Caco-2 (cell line): ENCODE measurements at regions not wholly inside any gene's neighbourhood (a gene's known extent, or its start where the extent isn't known, plus 50 kb on each side); places are given as distances from the start of the nearest gene placed in this dataset.

ENCODE experiments used
- BruUV-seq: library from RNA; stranded (reverse); fragments of 400-500 nt; replicated peaks from 2 replicates; lab custom pipeline; 2021; lab: Mats Ljungman, UMichigan
- CTCF ChIA-PET: fragments of 300-600 bp; sonication (Branson Sonifier 250); formaldehyde crosslinking; loops from one replicate; lab custom pipeline; 2022; ENCODE audit warnings: antibody characterized with exemption; lab: Charles Lee
- POLR2A ChIA-PET: fragments of 300-600 bp; sonication (Branson Sonifier 250); formaldehyde crosslinking; loops from one replicate; lab custom pipeline; 2022; ENCODE audit warnings: antibody characterized with exemption; lab: Charles Lee
- DNase-seq, 2 experiments: peaks; one replicate each; pipeline versions ENCODE4 v3.0.0 to v3.0.0-alpha.2; 2020 to 2022
- H3K27me3 ChIP-seq: replicated peaks from 2 replicates; pipeline ENCODE4 v1.6.0; 2011; ENCODE audit warnings: low read length; ENCODE audit not compliant: control insufficient read depth, insufficient read depth
- H3K36me3 ChIP-seq: 2 replicates; pipeline ENCODE4 v1.5.1; 2011; ENCODE audit warnings: low read length; ENCODE audit not compliant: control insufficient read depth, insufficient read depth
- H3K4me1 ChIP-seq: fragments of 250-450 bp; sonication (Bioruptor Pico); 2 replicates; pipeline ENCODE4 v1.5.1; 2020; ENCODE audit warnings: mild to moderate bottlenecking
- H3K4me3 ChIP-seq: 2 replicates; pipeline ENCODE4 v1.5.1; 2011; ENCODE audit warnings: low read depth, mild to moderate bottlenecking, control low read depth, low read length
- H3K9me3 ChIP-seq: fragments of 250-450 bp; sonication (Bioruptor Pico); 2 replicates; pipeline ENCODE4 v1.5.1; 2020; ENCODE audit warnings: mild to moderate bottlenecking, moderate library complexity
- H3K27ac Mint-ChIP-seq: one replicate; pipeline ENCODE4 v1.8.0; 2022; ENCODE audit warnings: mixed read lengths; ENCODE audit not compliant: unreplicated experiment
- H3K27me3 Mint-ChIP-seq: one replicate; pipeline ENCODE4 v1.8.0; 2022; ENCODE audit warnings: mixed read lengths; ENCODE audit not compliant: insufficient read depth, unreplicated experiment
- H3K36me3 Mint-ChIP-seq: one replicate; pipeline ENCODE4 v1.8.0; 2022; ENCODE audit warnings: mild to moderate bottlenecking, mixed read lengths; ENCODE audit not compliant: insufficient read depth, unreplicated experiment
- H3K4me1 Mint-ChIP-seq: one replicate; pipeline ENCODE4 v1.8.0; 2022; ENCODE audit warnings: low read depth, mixed read lengths; ENCODE audit not compliant: unreplicated experiment
- H3K4me3 Mint-ChIP-seq: one replicate; pipeline ENCODE4 v1.8.0; 2022; ENCODE audit warnings: mild to moderate bottlenecking, moderate library complexity, mixed read lengths; ENCODE audit not compliant: unreplicated experiment
- H3K9me3 Mint-ChIP-seq: one replicate; pipeline ENCODE4 v1.8.0; 2022; ENCODE audit warnings: mixed read lengths; ENCODE audit not compliant: unreplicated experiment
- intact Hi-C: fragments of 100-400 bp; cut with micrococcal nuclease; formaldehyde crosslinking; loops from one replicate; pipeline ENCODE4 v1.10.0; 2022; ENCODE audit not compliant: unreplicated experiment
- TF ChIP-seq, protein P1 (sequence below), 2 experiments: fragments of 200-600 bp in 1 of 2; IDR thresholded peaks; 1 replicate in 1 of 2; 2 replicates in 1 of 2; pipeline versions ENCODE4 v1.5.1 to v1.8.0; 2011 to 2022; ENCODE audit warnings: antibody characterized with exemption in 1 of 2, control low read depth in 1 of 2, inconsistent platforms in 1 of 2, low read depth in 1 of 2, low read length in 1 of 2, mild to moderate bottlenecking in 1 of 2, moderate library complexity in 1 of 2; ENCODE audit not compliant: insufficient read depth in 1 of 2, severe bottlenecking in 1 of 2, unreplicated experiment in 1 of 2

DNA sequence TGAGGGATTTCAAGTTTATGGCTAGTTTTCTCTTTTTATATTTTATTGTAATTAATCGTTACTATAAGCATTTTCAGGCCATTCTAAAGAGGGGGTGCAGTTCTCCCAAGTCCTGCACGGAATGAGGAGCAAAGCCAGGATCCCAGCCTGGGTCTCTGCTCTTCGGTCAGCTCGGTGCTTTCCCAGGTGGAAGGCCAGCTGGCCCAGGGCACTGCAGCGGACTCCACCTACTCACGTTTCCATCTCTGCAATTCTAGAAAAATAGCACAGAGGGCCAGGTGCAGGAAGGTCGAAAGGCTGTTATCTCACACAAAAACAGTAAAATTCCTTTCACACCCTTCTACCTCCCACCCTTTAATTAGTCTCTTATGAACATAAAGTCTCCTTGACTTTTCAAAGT is 59.5 kb upstream of the HES1 start:
- Mint-ChIP-seq H3K27ac (no peak overlapping the region), H3K36me3 (no peaks in the 10 kb centered on the region), H3K4me3 (no peak overlapping the region), H3K4me1 (peaks cover 30% of the 10 kb centered on the region), H3K9me3 (no peaks in the 10 kb centered on the region), H3K27me3 (no peaks in the 10 kb centered on the region)
- H3K9me3 ChIP-seq, result no peaks in the 10 kb centered on the region
- ChIA-PET CTCF (no interaction called here), POLR2A (no interaction called here)
- H3K27me3 ChIP-seq, result no peaks in the 10 kb centered on the region
- H3K4me3 ChIP-seq, result no peak overlapping the region
- no peak for DNase-seq
- TF ChIP-seq, protein P1, sequence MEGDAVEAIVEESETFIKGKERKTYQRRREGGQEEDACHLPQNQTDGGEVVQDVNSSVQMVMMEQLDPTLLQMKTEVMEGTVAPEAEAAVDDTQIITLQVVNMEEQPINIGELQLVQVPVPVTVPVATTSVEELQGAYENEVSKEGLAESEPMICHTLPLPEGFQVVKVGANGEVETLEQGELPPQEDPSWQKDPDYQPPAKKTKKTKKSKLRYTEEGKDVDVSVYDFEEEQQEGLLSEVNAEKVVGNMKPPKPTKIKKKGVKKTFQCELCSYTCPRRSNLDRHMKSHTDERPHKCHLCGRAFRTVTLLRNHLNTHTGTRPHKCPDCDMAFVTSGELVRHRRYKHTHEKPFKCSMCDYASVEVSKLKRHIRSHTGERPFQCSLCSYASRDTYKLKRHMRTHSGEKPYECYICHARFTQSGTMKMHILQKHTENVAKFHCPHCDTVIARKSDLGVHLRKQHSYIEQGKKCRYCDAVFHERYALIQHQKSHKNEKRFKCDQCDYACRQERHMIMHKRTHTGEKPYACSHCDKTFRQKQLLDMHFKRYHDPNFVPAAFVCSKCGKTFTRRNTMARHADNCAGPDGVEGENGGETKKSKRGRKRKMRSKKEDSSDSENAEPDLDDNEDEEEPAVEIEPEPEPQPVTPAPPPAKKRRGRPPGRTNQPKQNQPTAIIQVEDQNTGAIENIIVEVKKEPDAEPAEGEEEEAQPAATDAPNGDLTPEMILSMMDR (IDR thresholded peaks at IDR 0.05; ENCODE audit: insufficient read depth in 1 of 2, low read depth in 1 of 2, low read length in 1 of 2, severe bottlenecking in 1 of 2, unreplicated experiment in 1 of 2), result no peak
- BruUV-seq, result no TSS peak
- peaks cover 33% of the 10 kb centered on the region for H3K4me1 ChIP-seq
- intact Hi-C loops, result no loop called here
- no peaks in the 10 kb centered on the region for H3K36me3 ChIP-seq

DNA sequence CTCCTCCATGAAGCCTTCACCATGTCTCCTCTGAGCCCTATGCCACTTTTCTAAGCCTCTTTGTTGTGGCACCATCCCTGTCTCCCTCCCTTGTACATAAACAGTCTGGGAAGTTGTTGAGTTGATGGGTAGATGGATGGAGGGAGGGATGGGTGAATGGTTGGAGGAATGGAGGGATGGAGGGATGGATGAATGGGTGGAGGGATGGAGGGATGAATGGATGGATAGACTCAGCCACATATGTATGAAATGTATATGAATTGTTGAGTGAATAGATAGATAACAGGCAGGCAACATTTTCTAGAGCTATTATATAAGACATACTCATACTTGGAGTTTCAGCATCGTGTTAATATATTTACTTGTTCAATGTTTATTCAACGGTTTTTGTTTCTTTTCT is 58.3 kb upstream of the HES1 start:
- no TSS peak for BruUV-seq
- no peak for DNase-seq
- Histone ChIP-seq H3K36me3 (no peaks in the 10 kb centered on the region), H3K9me3 (no peaks in the 10 kb centered on the region), H3K4me1 (peaks cover 22% of the 10 kb centered on the region), H3K4me3 (no peak overlapping the region), H3K27me3 (no peaks in the 10 kb centered on the region)
- no peak overlapping the region for H3K4me3 Mint-ChIP-seq
- ChIA-PET CTCF (no interaction called here), POLR2A (no interaction called here)
- intact Hi-C loops, result no loop called here
- H3K27ac Mint-ChIP-seq, result no peak overlapping the region
- H3K36me3 Mint-ChIP-seq, result no peaks in the 10 kb centered on the region
- peaks cover 26% of the 10 kb centered on the region for H3K4me1 Mint-ChIP-seq
- no peaks in the 10 kb centered on the region for H3K9me3 Mint-ChIP-seq
- TF ChIP-seq, protein P1 (IDR thresholded peaks at IDR 0.05; ENCODE audit: insufficient read depth in 1 of 2, low read depth in 1 of 2, low read length in 1 of 2, severe bottlenecking in 1 of 2, unreplicated experiment in 1 of 2), result no peak
- H3K27me3 Mint-ChIP-seq, result no peaks in the 10 kb centered on the region

DNA sequence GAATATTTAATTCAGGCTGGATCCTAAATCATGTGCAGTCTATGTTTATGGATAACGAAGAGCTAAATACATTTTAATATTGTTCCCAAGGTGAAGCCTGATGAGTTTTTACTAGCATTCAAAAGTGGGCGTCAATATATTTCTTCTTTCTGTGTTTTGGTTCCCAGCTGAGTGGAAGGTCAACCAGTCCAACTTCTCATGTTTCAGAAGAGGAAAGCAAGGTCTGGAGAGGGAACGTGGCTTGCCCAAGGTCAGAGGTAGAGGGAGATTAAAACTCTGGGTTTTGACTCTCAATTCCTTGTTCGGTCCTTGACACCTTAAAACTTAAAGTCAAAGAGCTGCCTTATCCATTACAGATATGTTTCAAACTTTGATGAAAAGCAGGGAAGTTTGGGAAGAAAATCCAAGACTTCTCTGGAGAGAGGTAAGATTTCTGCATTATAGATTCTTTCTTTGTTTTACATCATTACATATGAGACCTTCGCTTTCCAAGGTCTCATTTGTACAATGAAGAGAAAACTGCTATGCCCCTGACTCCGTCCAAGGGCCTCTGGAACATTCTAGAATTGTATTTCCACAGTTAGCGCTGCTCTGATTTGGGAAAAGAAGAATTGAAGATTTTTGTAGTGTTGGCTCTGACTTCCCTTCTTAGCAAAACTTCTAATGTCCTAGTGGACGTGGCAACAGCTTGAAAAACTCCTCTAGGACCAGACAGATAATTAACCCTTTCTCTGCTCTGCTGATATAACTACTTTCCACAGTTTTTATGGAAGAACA is 57.7 kb upstream of the HES1 start:
- Histone ChIP-seq H3K9me3 (no peaks in the 10 kb centered on the region), H3K27me3 (no peaks in the 10 kb centered on the region), H3K36me3 (no peaks in the 10 kb centered on the region), H3K4me3 (no peak overlapping the region), H3K4me1 (peaks cover 16% of the 10 kb centered on the region)
- BruUV-seq, result no TSS peak
- H3K27me3 Mint-ChIP-seq, result no peaks in the 10 kb centered on the region
- no peaks in the 10 kb centered on the region for H3K36me3 Mint-ChIP-seq
- H3K9me3 Mint-ChIP-seq, result no peaks in the 10 kb centered on the region
- intact Hi-C loops, result no loop called here
- ChIA-PET CTCF (no interaction called here), POLR2A (no interaction called here)
- no peak overlapping the region for H3K4me3 Mint-ChIP-seq
- TF ChIP-seq, protein P1 (IDR thresholded peaks at IDR 0.05; ENCODE audit: insufficient read depth in 1 of 2, low read depth in 1 of 2, low read length in 1 of 2, severe bottlenecking in 1 of 2, unreplicated experiment in 1 of 2), result no peak
- peaks cover 26% of the 10 kb centered on the region for H3K4me1 Mint-ChIP-seq
- H3K27ac Mint-ChIP-seq, result no peak overlapping the region
- no peak for DNase-seq
